H9 (cell line): ENCODE measurements at regions not wholly inside any gene's neighbourhood (a gene's known extent, or its start where the extent isn't known, plus 50 kb on each side); places are given as distances from the start of the nearest gene placed in this dataset.

ENCODE experiments used
- DNase-seq: peaks from one replicate; pipeline ENCODE4 v3.0.0-alpha.2; 2017
- H2AFZ ChIP-seq: one replicate; pipeline ENCODE4 v1.6.1; 2013; ENCODE audit warnings: mild to moderate bottlenecking, low read length, control low read depth, moderate library complexity
- H2AK5ac ChIP-seq: 2 replicates; pipeline ENCODE4 v1.6.1; 2013; ENCODE audit warnings: low read length, control low read depth, mixed read lengths; ENCODE audit not compliant: insufficient read length
- H2BK120ac ChIP-seq: one replicate; pipeline ENCODE4 v1.6.1; 2013; ENCODE audit warnings: low read depth, mild to moderate bottlenecking, low read length, control low read depth, inconsistent platforms; ENCODE audit not compliant: poor library complexity, severe bottlenecking
- H2BK12ac ChIP-seq: 2 replicates; pipeline ENCODE4 v1.6.1; 2013; ENCODE audit warnings: low read length, control low read depth, mixed read lengths, low read depth; ENCODE audit not compliant: insufficient read length
- H2BK15ac ChIP-seq: 2 replicates; pipeline ENCODE4 v1.6.1; 2013; ENCODE audit warnings: low read depth, low read length, control low read depth
- H2BK20ac ChIP-seq: one replicate; pipeline ENCODE4 v1.6.1; 2013; ENCODE audit warnings: low read depth, mild to moderate bottlenecking, low read length, control low read depth, inconsistent platforms; ENCODE audit not compliant: poor library complexity, severe bottlenecking
- H2BK5ac ChIP-seq: 2 replicates; pipeline ENCODE4 v1.6.1; 2013; ENCODE audit warnings: low read length, control low read depth, mixed read lengths; ENCODE audit not compliant: insufficient read length
- H3K14ac ChIP-seq: 2 replicates; pipeline ENCODE4 v1.6.1; 2013; ENCODE audit warnings: low read length, control low read depth; ENCODE audit not compliant: insufficient read depth
- H3K18ac ChIP-seq: 2 replicates; pipeline ENCODE4 v1.6.1; 2013; ENCODE audit warnings: low read depth, mild to moderate bottlenecking, mixed read lengths, low read length, control low read depth; ENCODE audit not compliant: insufficient read length
- H3K23ac ChIP-seq: 2 replicates; pipeline ENCODE4 v1.6.1; 2013; ENCODE audit warnings: low read length, control low read depth, mixed read lengths, low read depth; ENCODE audit not compliant: insufficient read length
- H3K23me2 ChIP-seq: 2 replicates; pipeline ENCODE4 v1.6.1; 2013; ENCODE audit warnings: low read depth, mild to moderate bottlenecking, mixed read lengths, low read length, control low read depth; ENCODE audit not compliant: insufficient read length, poor library complexity, severe bottlenecking
- H3K27ac ChIP-seq: 2 replicates; pipeline ENCODE4 v1.5.1; 2013; ENCODE audit warnings: low read length, control low read depth, mixed read lengths, low read depth; ENCODE audit not compliant: insufficient read length
- H3K27me3 ChIP-seq: 2 replicates; pipeline ENCODE4 v1.6.1; 2013; ENCODE audit warnings: low read length, control low read depth, inconsistent platforms; ENCODE audit not compliant: insufficient read depth
- H3K4ac ChIP-seq: 2 replicates; pipeline ENCODE4 v1.6.1; 2013; ENCODE audit warnings: low read depth, mild to moderate bottlenecking, control low read depth, inconsistent platforms, low read length, moderate library complexity
- H3K4me1 ChIP-seq: 2 replicates; pipeline ENCODE4 v1.6.1; 2013; ENCODE audit warnings: low read length, control low read depth, inconsistent platforms; ENCODE audit not compliant: insufficient read depth
- H3K4me2 ChIP-seq: 2 replicates; pipeline ENCODE4 v1.6.1; 2013; ENCODE audit warnings: low read length, control low read depth, mixed read lengths; ENCODE audit not compliant: insufficient read length, insufficient read depth
- H3K56ac ChIP-seq: 2 replicates; pipeline ENCODE4 v1.6.1; 2013; ENCODE audit warnings: low read depth, mild to moderate bottlenecking, mixed read lengths, low read length, control low read depth; ENCODE audit not compliant: insufficient read length
- H3K79me1 ChIP-seq: 2 replicates; pipeline ENCODE4 v1.6.1; 2013; ENCODE audit warnings: low read depth, mild to moderate bottlenecking, moderate library complexity, low read length, control low read depth, inconsistent platforms; ENCODE audit not compliant: insufficient read depth, poor library complexity, severe bottlenecking
- H3K79me2 ChIP-seq: 2 replicates; pipeline ENCODE4 v1.6.1; 2013; ENCODE audit warnings: low read length, control low read depth, inconsistent platforms; ENCODE audit not compliant: insufficient read depth
- H3K9ac ChIP-seq: 2 replicates; pipeline ENCODE4 v1.6.1; 2013; ENCODE audit warnings: low read length, control low read depth, mixed read lengths; ENCODE audit not compliant: insufficient read length; ENCODE audit errors: extremely low read depth
- H3K9me3 ChIP-seq: one replicate; pipeline ENCODE4 v1.6.1; 2013; ENCODE audit warnings: low read depth, low read length, inconsistent platforms; ENCODE audit not compliant: control insufficient read depth
- H3T11ph ChIP-seq: one replicate; pipeline ENCODE4 v1.6.1; 2013; ENCODE audit warnings: mild to moderate bottlenecking, low read length, control low read depth, inconsistent platforms
- H4K20me1 ChIP-seq: one replicate; pipeline ENCODE4 v1.6.1; 2013; ENCODE audit not compliant: control insufficient read depth, insufficient read length, insufficient read depth
- H4K5ac ChIP-seq: 2 replicates; pipeline ENCODE4 v1.6.1; 2013; ENCODE audit warnings: low read depth, mild to moderate bottlenecking, mixed read lengths, low read length, control low read depth; ENCODE audit not compliant: insufficient read length
- H4K8ac ChIP-seq: replicated peaks from 2 replicates; pipeline ENCODE4 v1.6.1; 2013; ENCODE audit warnings: low read length, control low read depth, mixed read lengths, low read depth; ENCODE audit not compliant: insufficient read length
- H4K91ac ChIP-seq: 2 replicates; pipeline ENCODE4 v1.6.1; 2013; ENCODE audit warnings: low read depth, mild to moderate bottlenecking, moderate library complexity, mixed read lengths, low read length, control low read depth; ENCODE audit not compliant: insufficient read length
- H3K27ac Mint-ChIP-seq, 3 experiments: 2 replicates in 2 of 3; 3 replicates in 1 of 3; pipeline ENCODE4 v1.8.0; 2020 to 2021; ENCODE audit warnings: mixed read lengths in 3 of 3, mild to moderate bottlenecking in 1 of 3, moderate library complexity in 1 of 3
- H3K27me3 Mint-ChIP-seq: 2 replicates; pipeline ENCODE4 v1.8.0; 2021; ENCODE audit warnings: low read depth, mild to moderate bottlenecking, moderate library complexity, mixed read lengths
- H3K36me3 Mint-ChIP-seq, 3 experiments: 2 replicates in 2 of 3; 3 replicates in 1 of 3; pipeline ENCODE4 v1.8.0; 2020 to 2021; ENCODE audit warnings: low read depth in 3 of 3, mixed read lengths in 3 of 3; ENCODE audit not compliant: insufficient read depth in 1 of 3
- H3K4me1 Mint-ChIP-seq, 2 experiments: 2 replicates each; pipeline ENCODE4 v1.8.0; 2020; ENCODE audit warnings: mixed read lengths in 2 of 2
- H3K4me3 Mint-ChIP-seq, 2 experiments: 2 replicates in 1 of 2; 3 replicates in 1 of 2; pipeline ENCODE4 v1.8.0; 2020 to 2021; ENCODE audit warnings: mild to moderate bottlenecking in 2 of 2, mixed read lengths in 2 of 2, moderate library complexity in 1 of 2
- H3K9me3 Mint-ChIP-seq, 2 experiments: 2 replicates in 1 of 2; 3 replicates in 1 of 2; pipeline ENCODE4 v1.8.0; 2020; ENCODE audit warnings: mild to moderate bottlenecking in 2 of 2, mixed read lengths in 2 of 2, moderate library complexity in 1 of 2
- CTCF ChIP-seq: fragments of 200-600 bp; sonication (generic); conservative IDR thresholded peaks from 3 replicates; pipeline ENCODE4 v1.8.0; 2021; ENCODE audit warnings: antibody characterized with exemption, mild to moderate bottlenecking
- WGBS: extraction: QIAGEN DNeasy Blood & Tissue Kit; methylation state at CpG from one replicate; pipeline ENCODE4 v1.1.7; 2013; ENCODE audit warnings: missing lambda C conversion rate, low lambda C conversion rate, mixed read lengths; ENCODE audit not compliant: insufficient read length; ENCODE audit errors: extremely low coverage; 5-methylcytosine and 5-hydroxymethylcytosine counted together

DNA sequence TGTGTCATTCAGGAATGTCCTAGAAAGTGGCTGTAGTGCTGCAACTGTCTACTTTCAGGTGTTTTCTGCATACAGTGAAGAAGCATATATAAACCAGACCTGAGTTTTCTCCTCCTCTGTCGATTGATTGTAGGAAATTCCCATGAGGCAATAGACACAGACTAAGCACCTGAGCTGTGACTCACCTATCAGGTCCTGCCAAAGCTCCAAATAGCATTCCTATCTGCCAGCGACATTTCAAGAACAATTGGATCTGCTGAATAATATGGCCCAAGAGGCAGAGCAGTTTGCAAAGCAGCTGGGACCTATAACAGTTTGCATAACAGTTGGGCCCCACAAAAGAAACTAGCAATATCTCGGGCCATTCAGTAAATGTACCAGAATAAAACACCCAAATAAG is 360.4 kb downstream of the HAO1 start:
- Histone ChIP-seq H3K27me3 (no peaks in the 10 kb centered on the region), H2BK120ac (no peak overlapping the region), H3K14ac (no peak overlapping the region), H3T11ph (no peak overlapping the region), H4K8ac (no peak overlapping the region), H3K79me2 (no peaks in the 10 kb centered on the region), H4K5ac (no peak overlapping the region), H3K23ac (no peak overlapping the region), H2BK12ac (no peak overlapping the region), H3K56ac (no peak overlapping the region), H4K91ac (no peak overlapping the region), H2BK20ac (no peak overlapping the region), H2BK5ac (no peak overlapping the region), H3K9me3 (no peaks in the 10 kb centered on the region), H3K18ac (no peak overlapping the region), H3K4me1 (no peaks in the 10 kb centered on the region; the same call in 1 of the 2 replicates), H3K9ac (no peak overlapping the region), H4K20me1 (no peaks in the 10 kb centered on the region), H2BK15ac (no peak overlapping the region), H3K79me1 (no peaks in the 10 kb centered on the region), H3K4me2 (no peak overlapping the region), H3K4ac (no peak overlapping the region), H2AK5ac (no peak overlapping the region), H3K23me2 (no peaks in the 10 kb centered on the region), H2AFZ (no peak overlapping the region), H3K27ac (no peak overlapping the region)
- no peak for TF ChIP-seq CTCF
- peaks cover 0 to under 1% of the 10 kb centered on the region in 2 experiments; a peak in 1 of 4 replicates for H3K4me1 Mint-ChIP-seq
- no peak overlapping the region for H3K27ac Mint-ChIP-seq
- no peaks in the 10 kb centered on the region for H3K27me3 Mint-ChIP-seq
- H3K9me3 Mint-ChIP-seq = no peaks in the 10 kb centered on the region; a peak in 1 of 5 replicates
- no CpG with 5 or more reads among the region's 3 CpGs for WGBS
- H3K36me3 Mint-ChIP-seq = no peaks in the 10 kb centered on the region
- no peak overlapping the region for H3K4me3 Mint-ChIP-seq
- no peak for DNase-seq
